ELF-1 (cell line): ENCODE measurements at regions not wholly inside any gene's neighbourhood (a gene's known extent, or its start where the extent isn't known, plus 50 kb on each side); places are given as distances from the start of the nearest gene placed in this dataset.

ENCODE experiments used
- DNase-seq: peaks from one replicate; pipeline ENCODE4 v3.0.0-alpha.2; 2016; ENCODE audit warnings: low read depth, low spot score

GRCh38 chr5:6868575-6869215 lies 155.5 kb downstream of the TENT4A start:
- DNase-seq: no peak

- no peak for DNase-seq
These were observed 156.4 kb downstream of the TENT4A start for GRCh38 chr5:6869677-6870076.

DNA sequence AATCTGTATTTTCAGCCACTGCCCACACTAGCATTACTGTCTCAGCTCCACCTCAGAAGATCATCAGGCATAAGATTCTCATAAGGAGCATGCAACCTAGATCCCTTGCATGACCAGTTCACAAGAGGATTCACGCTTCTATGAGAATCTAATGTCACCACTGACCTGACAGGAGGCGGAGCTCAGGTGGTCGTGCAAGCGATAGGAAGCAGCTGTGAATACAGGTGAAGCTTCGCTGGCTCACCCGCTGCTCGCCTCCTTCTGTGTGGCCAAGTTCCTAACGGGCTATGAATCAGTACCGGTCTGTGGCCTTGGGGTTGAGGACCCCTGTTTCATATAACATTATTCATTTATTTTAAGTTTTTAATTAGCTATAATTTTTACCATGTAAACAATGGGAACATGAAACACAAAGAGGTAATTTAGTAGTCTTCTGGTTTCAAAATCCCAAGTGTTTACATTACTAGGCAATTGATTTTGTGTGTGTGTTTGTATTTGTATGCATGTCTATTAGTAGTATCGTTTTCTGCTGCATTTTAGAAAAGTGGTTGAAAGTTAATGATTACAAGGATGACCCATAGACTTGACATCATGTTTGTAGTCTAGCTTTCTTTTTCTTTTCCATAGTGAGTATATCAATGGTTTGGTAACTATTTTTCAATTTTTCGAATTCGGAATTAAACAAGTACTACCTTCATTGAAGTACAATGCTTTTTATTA lies 159.4 kb downstream of the TENT4A start:
- no peak for DNase-seq

GRCh38 chr5:6873359-6873758 lies 160.1 kb downstream of the TENT4A start:
- DNase-seq: no peak

DNA sequence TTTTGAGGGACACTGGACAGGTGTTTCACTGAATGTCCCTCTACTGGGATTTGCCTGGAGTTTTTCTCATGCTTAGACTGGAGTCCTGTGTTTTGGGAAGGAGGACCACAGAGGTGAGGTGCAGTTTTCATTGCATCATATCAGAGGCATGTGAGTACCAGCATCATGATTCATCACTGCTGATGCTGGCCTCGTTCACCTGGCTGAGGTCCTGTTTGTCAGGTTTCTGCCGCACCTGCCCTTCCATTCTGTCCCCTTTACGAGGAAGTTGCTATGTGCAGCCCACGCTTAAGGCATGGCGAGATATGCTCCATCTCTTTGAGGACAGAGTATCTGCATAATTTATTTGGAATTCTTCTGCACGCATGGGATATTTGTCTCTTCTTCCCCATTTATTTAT lies 162.1 kb downstream of the TENT4A start:
- DNase-seq: no peak

GRCh38 chr5:6877986-6878828 lies 165.0 kb downstream of the TENT4A start:
- DNase-seq: no peak

DNA sequence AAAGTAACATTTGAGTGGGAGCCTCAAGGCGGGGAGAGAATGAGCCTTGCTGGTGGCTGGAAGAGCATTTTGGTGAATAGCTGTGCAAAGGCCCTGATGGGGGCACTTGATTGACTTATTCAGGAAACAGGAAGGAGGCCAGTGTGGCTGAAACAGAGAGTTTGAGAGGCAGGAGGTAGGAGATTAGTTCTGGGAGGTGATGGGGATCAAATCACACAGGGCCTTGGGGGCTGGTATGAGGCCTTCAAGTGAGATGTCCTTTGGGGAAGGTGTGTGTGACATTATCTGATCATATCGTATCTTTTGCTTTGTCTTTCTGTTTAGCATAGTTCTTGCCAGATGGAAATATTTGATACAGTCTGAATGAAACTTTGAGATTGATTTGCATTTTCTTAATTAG lies 172.3 kb downstream of the TENT4A start:
- no peak for DNase-seq

- no peak for DNase-seq
These were observed 173.6 kb downstream of the TENT4A start for GRCh38 chr5:6886866-6887265.

DNA sequence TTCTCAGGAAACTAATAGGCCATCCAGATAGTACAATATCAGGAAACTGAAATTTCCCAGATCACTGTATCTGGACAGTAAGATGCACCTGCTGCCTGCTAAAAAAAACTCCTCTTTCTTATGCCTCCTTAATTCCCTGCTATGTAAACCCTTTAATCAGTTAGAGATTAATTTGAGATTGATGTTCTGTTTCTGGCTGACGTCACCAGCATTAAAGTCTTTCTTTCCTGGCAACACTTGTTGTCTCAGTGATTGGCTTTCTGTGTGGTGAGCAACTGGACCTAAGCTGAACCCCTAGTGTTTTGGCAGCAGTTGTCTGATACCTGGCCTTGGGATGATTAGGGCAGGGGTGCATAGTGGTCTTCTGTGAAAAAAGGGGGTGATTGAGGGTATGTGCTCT lies 175.8 kb downstream of the TENT4A start:
- no peak for DNase-seq

- no peak for DNase-seq
These were observed 186.0 kb downstream of the TENT4A start for GRCh38 chr5:6899221-6899620.

DNA sequence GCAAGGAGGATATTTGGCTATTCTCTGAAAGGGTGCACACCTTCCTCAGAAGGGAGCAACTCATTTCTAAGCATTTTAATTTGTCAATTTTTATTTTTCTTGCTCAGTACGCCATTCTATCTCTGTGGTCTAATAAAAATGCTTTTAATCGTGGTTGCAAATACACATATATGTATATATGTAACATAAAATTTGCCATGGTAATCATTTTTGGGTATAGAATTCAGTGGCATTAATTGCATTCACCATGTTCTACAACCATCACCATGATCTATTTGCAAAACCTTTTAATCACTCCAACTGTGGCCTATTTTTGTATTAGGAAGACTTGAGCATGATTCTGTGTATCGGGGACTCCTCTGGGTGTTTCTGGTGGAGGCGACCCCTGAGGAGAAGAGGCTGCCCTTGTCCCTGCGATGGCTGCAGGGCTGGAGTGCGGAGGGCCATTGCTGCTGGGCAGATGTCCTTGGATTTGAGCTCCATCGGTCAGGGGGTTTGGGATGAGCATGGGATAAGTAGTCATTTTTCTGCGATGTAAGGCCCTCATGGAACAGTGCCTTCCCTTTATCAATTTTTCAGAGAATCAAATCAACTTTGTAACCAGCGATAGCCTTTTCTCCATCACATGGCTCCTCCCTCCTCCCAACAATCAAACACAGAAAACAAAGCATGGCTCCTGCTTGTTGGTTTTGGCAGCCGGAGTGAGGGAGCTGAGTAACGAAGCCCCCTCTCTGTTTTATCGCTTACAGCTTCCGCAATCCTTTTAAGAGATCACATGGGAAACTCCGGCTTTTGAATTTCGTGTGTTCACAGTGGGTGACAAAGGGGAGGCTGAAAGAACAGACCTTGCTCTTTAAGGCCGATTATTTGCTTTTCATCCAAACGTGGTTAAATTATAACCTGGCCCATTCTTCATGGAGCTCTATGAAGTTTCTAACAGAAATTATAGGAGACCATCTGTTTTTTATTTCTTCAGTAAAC lies 187.3 kb downstream of the TENT4A start:
- no peak for DNase-seq

DNA sequence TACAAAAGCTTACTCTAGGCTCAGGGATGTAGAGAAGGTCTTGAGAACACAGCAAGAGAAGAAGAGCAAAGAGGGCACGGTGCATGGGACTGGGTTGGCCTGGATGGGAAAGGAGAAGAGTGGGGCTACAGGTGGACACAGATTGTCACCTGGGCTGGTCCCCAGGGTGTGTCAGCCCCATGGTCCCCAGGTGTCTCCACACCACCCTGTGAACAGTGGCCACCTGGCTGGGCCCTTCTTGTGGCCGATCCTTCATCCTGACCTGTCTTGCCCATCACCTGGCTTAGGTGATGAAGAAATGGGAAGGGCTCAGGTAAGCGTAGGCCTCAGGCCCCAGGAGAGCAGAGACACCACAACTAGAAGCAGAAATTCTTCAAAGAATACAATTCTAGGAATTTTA lies 188.9 kb downstream of the TENT4A start:
- DNase-seq: no peak

DNA sequence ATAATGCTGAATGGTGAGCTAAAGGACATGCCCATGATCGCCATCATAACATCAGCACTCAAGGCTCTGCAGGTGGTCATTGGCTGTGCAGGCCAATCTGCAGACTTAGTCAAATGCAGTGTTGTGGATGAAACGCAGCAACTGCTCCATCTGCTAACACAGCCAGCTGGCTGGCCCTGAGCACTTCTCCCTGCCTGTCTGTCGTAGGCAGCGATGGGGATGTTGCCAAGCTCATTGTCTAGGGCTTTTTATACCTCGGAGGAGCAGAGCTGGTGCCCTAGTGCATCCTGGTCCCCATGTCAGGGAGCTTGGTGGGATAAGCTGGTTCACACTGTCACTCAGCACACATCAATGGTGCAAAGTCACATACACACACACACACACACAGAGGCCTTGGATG lies 189.4 kb downstream of the TENT4A start:
- DNase-seq: no peak

- no peak for DNase-seq
These were observed 190.7 kb downstream of the TENT4A start for GRCh38 chr5:6903934-6904333.

DNA sequence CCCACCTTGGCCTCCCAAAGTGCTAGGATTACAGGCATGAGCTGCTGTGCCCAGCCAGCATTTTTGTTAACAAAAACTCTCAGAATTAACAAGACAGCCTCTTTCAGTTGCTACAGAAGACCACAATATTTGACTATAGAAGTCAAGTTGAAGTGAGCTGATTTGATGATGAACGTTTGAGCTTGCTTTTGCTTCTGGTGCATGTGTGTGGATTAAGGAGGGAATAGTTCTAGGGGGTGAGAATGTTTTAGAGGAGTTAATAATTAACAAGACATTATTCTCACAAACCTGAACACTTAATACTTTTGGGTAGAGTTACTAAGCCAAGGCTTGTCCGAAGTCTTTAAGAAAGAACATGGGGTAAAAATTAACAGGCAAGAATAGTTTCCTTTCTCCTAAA lies 191.6 kb downstream of the TENT4A start:
- no peak for DNase-seq

DNA sequence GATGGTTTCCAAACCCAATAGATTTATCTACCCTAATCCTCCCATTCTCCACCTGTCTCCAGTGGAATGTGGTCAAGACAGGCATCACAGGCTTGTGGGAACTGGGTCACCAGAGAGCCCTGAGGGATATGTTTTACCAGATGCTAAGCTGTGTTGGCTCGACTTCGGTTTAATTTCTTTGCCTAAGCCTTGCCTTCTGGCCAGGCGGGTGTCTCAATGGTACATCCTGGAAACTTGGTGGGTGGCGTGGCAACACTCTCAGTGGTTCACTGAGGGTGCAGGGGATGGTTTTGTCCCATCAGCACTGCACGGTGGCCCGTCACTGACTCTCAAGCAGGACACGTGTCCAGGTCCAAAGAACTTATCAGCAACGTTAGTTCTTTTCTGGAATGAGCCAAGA lies 192.2 kb downstream of the TENT4A start:
- DNase-seq: no peak

DNA sequence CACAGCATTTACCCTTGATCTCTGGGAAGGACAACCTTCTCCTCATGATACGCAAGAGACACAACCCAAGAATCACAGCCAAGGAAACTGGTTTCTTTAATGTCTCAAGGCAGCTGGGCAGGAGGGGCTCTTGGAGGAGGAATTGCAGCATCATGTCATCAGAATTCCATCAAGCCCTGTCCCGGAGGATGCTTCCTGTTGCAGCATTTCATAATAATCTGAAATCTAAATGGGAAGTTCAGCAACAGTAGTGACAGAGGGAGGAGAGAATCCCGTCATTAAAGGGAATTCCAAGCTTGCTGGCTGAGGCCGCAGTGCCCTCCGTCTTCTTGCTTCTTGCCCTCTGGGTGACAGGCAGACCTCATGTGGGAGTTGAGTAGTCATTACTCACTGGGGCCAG lies 192.7 kb downstream of the TENT4A start:
- DNase-seq: no peak

DNA sequence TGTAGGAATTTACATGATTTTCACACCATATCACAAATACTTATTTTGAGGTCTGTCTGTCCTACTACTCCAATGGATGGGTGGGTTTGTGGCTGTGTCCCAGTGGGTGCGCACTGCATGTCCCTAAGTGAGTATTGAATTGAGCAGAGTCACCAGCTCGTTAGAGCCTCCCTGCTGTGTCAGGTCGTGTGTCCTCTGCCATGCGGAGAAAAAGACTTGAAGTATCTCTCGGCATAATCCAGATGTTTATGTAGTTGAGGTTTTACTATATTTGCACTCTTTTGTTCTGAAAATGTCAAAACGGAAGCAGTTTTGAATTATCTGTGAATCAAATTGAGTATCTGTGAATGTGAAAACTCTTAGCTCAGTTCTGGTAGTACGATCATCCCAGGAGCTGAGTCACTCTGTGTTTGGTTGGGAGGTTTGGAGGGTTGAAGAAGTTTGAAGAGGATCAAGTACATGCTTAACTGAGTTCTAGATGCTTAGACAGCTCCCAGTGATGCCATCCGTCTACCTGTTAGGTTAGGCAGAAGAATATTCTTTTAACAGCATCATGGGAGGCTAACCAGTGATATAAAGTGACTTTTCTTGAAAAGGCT lies 194.2 kb downstream of the TENT4A start:
- DNase-seq: no peak

GRCh38 chr5:6909901-6910300 lies 196.7 kb downstream of the TENT4A start:
- no peak for DNase-seq

- DNase-seq: no peak
These were observed 197.7 kb downstream of the TENT4A start for GRCh38 chr5:6910950-6911349.

- no peak for DNase-seq
These were observed 201.1 kb downstream of the TENT4A start for GRCh38 chr5:6914347-6914746.
